Right renal cortex interstitium (tissue), 3 donors: ENCODE measurements at regions not wholly inside any gene's neighbourhood (a gene's known extent, or its start where the extent isn't known, plus 50 kb on each side); places are given as distances from the start of the nearest gene placed in this dataset.
"Not testable (repeated sequence)": the region's sequence is repeated elsewhere in the genome, so short reads cannot be mapped to it uniquely, and the experiment has no call there.

Source experiments
- DNase-seq, 3 donors: peaks; one replicate each; pipeline ENCODE4 v3.0.0-alpha.2; 2013; ENCODE audit warnings: low read depth in 3 of 3, low spot score in 2 of 3

DNA sequence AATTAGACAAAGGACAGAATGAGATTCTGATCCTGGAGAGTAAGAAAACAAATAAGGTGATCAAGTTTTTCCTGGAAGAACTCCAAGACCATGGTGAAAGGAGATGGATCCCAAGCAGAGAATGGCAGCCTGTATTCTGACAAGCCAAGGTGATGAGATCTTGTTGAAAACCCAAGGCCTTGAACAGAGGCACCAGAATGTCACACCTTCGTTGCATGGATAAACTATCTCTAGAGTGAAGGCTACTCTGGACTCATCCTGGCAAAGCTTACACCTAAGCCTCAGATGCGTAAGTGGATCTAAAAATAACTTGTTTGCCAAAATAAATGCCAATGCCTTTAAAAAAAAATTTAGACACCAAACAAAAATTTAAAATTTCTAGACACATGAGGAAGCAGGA, 605.9 kb downstream of the ETNK1 start:
- DNase-seq, result no peak

DNA sequence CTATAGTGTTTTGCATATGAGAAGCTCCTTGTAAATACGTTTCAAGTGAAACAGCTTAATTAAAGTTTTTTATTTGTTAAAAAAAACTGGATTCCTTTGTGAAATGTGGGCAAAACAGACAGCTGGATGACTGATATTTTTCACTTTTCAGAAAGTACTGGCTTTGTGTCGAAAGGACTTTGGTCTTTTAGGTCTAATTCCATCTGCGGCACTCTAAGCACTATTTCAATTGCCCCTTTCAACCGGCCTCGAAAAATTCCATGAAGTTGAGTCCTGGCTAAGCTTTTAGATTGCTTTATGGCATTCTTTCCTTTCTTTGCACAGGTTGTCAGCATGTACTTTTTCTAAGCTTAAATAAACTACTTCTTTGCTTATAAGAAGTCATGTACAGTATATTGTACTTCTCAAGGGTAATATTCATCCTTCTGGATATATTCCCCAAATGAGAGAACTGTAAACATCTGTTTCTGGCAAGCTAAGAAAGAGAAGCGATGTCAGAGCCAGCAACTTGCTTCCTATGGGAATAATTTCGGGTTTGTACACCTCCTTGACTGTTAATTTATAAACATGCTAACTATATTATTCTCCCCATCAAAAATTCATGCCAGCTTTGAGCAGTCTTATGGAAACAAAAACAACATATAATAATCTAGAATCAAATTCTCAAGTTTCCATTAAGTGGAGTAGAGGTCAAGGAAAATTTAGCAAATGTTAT, 611.3 kb downstream of the ETNK1 start:
- no peak for DNase-seq

DNA sequence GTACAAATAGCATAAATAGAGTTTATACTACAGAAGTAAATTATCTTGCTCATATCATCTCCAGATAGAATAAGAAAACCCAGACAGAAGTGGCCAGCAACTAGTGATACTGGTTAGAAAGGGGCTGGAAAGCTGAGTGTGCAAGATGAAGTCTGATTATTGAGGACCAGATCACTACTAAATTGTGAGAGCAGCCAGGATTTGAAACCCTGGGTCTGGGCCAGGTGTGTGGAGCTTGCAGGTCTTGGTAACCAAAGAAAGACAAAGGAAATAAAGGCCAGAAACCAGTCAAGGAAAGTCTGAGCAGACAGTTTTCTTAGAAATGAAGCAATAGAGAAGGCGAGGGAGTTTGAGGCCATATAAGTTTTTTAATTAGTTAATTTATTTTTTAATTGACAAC, 611.8 kb downstream of the ETNK1 start:
- no peak for DNase-seq

DNA sequence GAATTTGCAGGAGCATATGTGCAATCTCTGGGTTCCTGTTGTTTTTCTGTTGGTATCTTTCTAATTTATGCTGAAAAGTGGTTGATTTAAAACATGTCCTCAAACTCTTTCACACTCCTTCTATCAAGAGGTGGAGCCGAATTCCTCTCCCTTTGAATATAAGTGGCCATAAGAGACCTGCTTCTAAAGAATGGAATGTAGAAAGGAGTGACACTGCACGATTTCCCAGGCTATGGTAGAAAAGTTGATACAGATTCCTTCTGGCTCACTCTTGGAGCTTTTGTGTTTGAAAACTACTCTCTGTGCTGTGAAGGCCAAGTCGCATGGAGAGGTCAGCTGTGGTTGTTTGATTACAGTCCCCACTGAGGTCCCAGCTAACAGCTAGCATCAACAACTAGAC, 613.2 kb downstream of the ETNK1 start:
- no peak for DNase-seq

DNA sequence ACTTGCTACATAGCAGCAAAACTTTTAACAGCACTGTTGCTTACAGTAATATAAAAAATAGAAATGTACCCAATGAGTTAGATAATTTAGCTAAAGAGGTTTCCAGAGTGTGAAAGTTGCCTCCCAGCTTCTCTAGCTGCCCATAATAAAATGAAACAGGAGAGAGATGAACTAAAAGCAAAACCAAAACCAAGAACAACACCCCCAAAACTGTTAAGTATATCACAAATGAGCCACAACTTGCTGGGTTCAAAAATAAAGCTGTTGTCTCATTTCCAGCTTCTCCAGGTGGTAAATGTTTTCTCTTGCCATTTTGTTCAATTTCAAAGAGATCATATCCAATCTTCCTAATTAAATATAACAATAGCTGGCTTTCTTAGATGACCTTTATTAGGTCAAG, 614.0 kb downstream of the ETNK1 start:
- no peak for DNase-seq

- no peak for DNase-seq
Measured at GRCh38 chr12:23245186-23245585, 620.2 kb downstream of the ETNK1 start.

DNA sequence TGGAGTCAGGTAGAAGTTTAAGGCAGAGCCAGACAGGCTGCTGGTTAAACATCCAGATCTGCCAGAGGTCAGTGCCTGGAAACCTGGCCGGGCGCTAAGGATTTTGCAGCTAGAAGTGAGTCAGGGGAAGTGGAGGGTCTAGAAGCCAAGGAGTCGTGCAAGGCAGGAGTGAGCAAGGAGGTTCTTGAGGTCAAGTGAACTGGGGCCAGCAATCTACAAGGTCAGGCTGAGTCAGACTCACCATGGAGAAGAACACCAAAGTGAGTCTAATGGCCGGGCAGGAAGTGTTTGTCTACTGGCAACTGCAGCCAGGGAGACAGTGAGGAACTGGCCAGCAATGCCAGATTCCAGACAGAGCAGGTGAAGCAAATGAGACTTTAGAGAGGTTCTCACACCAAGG, 628.2 kb downstream of the ETNK1 start:
- no peak for DNase-seq

DNA sequence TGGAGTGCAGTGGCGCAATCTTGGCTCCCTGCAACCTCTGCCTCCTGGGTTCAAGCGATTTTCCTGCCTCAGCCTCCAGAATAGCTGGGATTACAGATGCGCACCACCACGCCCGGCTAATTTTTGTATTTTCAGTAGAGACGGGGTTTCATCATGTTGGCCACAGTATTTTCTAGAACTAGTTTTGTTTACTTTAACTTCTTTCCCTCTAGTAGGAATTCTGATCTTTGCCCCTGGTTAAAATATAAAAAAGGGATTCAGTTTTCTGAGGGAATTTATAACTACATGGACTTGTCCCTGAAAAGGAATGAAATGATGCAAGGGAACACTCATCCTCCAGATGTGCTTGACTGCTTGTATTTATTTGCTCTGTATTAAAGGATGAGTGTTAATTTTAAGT, 628.9 kb downstream of the ETNK1 start:
- not testable (repeated sequence) for DNase-seq

GRCh38 chr12:23259558-23259957, 634.6 kb downstream of the ETNK1 start:
- no peak for DNase-seq

GRCh38 chr12:23262670-23263069, 637.7 kb downstream of the ETNK1 start:
- DNase-seq, result no peak

DNA sequence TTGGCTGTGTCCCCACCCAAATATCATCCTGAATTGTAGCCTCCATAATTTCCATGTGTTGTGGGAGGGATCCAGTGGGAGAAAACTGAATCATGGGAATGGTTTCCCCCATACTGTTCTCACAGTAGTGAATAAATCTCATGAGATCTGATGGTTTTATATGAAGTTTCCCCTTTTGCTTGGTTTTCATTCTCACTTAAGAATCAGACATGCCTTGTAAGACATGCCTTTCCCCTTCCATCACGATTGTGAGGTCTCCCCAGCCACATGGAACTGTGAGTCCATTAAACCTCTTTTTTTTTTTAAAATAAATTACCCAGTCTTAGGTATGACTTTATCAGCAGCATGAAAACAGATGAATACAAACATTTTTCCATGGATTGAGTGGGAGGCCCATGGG, 652.9 kb downstream of the ETNK1 start:
- no peak for DNase-seq

- no peak for DNase-seq
Measured at GRCh38 chr12:23281295-23281694, 656.3 kb downstream of the ETNK1 start.

- DNase-seq, result no peak
Measured at GRCh38 chr12:23282701-23283100, 657.7 kb downstream of the ETNK1 start.

- DNase-seq, result not testable (repeated sequence)
Measured at GRCh38 chr12:23285764-23286530, 661.0 kb downstream of the ETNK1 start.

- DNase-seq, result no peak
Measured at GRCh38 chr12:23290627-23291330, 658.7 kb downstream of the SOX5 start.

- no peak for DNase-seq
Measured at GRCh38 chr12:23303220-23303619, 646.2 kb downstream of the SOX5 start.

GRCh38 chr12:23303821-23304220, 645.6 kb downstream of the SOX5 start:
- no peak for DNase-seq

DNA sequence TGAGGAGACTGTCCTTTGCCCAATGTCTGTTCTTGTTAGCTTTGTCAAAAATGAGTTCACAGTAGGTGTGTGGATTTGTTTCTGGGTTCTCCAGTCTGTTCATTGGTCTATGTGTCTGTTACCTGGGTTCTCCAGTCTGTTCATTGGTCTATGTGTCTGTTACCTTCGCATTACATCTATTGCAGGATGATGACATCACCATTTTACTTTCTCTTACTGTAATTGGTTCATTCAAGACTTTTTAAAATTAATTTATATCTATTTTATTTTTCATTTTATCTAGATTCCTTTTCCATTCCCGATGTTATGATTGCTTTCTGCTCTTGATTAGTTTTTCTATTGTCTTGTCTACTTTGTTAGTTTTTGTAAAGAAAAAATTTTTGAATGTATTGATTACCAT, 615.5 kb downstream of the SOX5 start:
- DNase-seq, result no peak

GRCh38 chr12:23335593-23335992, 613.9 kb downstream of the SOX5 start:
- DNase-seq, result no peak

DNA sequence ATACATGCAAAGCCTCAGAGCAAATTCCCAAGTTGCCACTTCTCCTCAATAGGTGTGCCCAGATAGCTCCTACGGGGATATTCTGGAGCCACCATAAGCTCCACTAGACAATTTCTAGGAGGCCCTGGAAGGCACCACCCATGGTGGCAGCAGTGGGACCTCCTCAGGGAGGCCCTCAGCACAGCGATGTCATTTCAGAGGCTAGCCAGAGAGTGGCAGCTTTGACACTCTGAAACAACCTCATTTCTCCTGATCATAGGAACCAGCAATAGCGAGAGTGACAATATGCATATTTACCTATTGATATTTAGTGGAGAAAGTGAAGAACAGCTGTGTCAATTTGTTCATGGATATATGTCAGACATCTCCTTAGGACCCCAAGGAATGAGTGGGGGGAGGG, 612.3 kb downstream of the SOX5 start:
- DNase-seq, result no peak

DNA sequence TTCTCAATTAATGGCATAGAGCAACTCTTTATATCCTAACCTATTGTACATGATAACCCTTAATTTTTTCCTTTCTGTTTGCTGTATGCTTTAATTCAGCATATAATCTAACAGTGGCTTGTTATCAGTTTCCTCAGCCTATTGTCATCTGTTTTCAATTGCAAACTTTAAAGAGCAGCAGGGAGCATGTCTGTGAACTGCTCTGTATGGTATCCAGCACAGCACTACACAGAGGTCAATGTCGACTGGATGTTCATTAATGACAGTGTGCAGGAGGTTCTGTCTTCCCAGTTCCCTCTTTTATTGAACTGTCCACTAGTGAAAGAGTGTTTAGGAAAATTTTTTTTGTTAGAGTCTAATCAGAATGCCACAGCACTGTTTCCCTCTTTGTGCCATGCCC, 609.1 kb downstream of the SOX5 start:
- DNase-seq, result no peak

DNA sequence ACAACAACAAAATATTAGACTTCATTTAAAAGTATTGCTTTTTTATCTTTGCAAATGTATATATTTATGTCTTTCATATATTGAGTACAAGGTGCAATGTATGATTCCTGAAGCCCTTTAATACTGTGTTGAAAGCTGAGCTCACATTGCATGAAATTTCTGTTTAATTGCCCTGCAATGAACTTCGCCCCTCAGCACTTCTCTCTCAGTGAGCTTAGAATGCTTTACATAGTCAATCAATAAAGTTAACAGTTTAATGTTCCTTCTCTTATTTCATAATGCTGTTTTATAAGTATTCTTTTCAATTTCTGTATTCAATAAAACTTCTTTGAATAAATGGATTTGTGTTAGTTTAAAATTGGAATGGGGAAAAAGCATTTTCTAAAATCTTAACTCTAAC, 607.1 kb downstream of the SOX5 start:
- DNase-seq, result no peak
